H1 (cell line): ENCODE measurements at regions not wholly inside any gene's neighbourhood (a gene's known extent, or its start where the extent isn't known, plus 50 kb on each side); places are given as distances from the start of the nearest gene placed in this dataset.

Experiments
- SIX5 ChIP-seq: IDR thresholded peaks from 2 replicates; pipeline ENCODE4 v1.6.1; 2011; ENCODE audit warnings: mild to moderate bottlenecking, low read depth, low read length

DNA sequence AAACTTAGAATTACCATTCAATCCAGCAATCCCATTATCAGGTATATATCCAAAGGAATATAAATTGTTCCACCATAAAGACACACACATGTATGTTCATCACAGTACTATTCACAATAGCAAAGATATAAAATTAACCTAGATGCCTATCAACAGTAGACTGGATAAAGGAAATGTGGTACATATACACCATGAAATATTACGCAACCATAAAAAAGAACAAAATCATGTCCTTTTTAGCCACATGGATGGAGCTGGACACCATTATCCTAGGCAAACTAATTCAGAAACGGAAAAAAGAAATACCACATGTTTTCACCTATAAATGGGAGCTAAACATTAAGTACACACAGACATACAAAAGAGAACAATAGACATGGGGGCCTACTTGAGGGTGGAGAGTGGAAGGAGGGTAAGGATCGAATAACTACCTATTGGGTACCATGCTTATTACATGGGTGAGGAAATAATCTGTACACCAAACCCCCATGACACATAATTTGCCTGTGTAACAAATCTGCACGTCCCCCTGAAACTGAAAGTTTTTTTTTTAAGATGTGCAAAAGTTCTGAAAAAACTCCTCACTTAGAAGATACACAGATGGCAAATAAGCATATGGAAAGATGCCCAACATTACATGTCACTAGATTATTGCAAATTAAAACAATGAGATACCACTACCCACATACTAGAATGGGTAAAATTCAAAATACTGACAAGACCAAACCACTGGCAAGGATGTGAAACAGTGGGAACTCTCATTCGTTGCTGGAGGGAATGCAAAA is 313.0 kb upstream of the CD180 start (continued):
- no peak for TF ChIP-seq SIX5
